CD4-positive, alpha-beta T cell treated with Interferon alpha-2 for 1 hour (primary cell): ENCODE measurements at regions not wholly inside any gene's neighbourhood (a gene's known extent, or its start where the extent isn't known, plus 50 kb on each side); places are given as distances from the start of the nearest gene placed in this dataset.

Experiments
- DNase-seq, 2 donors: peaks; one replicate each; pipeline ENCODE4 v3.0.0-alpha.2; 2020 to 2022

DNA sequence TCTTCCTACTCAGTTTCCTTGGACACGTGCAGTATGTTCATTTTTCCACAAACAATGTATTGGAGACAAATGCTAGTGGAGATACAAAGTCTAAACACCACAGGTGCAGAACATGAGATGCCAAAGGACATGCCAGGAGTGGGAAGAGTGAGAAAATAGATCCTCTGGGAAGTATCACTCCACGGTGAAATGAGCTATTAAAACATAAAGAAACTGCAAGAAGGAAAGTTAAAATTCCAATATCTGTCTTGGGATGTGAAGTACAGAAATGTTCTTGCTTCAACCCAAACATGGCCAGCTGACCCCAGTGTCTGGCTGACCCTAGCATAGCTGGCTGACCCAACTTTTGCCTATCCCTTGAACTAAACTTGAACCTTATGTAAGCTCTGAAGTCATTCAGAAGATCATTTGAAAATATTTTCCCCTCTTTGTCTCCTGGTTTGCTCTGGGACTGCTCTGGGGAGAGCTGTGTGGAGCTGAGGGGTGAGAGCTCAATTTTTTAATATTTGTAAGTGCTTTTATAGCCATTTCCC lies 59.5 kb downstream of the FZD1 start:
- no peak for DNase-seq

DNA sequence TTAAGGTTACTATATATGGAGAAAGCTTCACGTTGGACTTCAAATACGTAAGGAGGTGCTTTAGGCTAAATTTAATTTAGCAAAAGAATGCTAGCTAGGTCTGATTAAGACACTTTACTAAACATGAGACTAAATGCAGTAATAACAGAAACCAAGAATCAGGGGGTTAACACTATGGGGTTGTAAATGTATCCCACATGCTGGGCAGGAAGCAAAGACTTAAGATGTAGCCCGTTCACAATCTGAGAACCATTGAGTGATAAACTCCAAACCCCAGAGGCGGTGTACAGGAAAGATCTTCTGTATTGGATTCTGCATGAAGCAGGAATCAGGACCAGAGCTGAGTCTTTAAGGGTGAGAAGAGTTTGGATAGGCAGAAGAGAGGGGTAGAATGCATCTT lies 60.4 kb downstream of the FZD1 start:
- DNase-seq: no peak

DNA sequence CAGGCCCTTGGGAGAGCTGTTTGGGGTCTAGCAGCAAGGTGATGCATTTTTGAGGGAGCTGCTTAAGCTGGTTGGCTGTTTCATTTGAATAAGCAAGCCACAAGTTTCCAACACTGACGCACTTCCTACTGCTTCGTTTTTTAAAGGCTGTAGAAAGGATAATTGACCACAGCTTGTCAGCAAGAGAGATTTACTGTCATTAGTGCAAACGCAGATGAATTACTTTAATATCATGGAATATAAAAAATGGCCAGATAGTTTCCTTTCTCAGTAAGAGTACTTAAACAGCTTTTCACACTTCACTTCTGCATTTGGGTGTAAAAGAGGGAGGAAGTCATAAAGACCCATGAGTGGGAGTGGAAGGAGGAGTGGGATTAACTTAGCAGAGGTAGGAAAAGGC lies 61.5 kb downstream of the FZD1 start:
- DNase-seq: no peak

DNA sequence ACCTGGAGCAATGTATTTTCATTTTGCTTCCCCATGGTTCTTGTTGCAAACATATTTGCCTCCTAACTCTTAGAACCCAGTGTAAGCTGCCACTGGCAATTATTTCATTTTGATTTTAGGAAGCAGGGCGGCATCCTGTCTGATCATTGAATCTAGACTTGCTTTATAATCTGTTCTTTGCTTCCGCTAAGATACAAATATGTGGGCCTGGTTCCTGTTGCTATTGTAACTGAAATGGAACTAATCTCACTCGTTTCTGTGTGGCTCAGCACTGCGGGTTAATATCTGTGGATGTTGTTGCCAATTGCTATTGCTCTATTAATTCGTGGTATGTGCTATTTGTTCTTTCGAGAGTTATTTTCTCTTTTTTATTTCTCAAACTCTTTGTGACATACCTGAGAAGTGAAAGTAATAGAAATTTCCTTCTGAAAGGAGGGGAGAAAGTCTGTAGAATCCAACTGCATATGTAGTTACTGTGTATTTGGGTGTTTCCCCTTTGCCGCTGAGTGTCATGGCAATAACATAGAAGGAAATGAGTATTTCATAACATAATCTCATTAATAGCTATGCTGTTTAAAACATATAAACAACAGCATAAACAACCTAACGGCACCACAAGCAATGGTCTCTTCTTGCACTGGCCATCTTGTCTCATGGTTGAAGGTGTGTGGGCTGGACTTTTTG lies 62.4 kb downstream of the FZD1 start:
- DNase-seq: no peak

- DNase-seq: no peak
Observed at GRCh38 chr7:91327346-91327745, 63.1 kb downstream of the FZD1 start.

DNA sequence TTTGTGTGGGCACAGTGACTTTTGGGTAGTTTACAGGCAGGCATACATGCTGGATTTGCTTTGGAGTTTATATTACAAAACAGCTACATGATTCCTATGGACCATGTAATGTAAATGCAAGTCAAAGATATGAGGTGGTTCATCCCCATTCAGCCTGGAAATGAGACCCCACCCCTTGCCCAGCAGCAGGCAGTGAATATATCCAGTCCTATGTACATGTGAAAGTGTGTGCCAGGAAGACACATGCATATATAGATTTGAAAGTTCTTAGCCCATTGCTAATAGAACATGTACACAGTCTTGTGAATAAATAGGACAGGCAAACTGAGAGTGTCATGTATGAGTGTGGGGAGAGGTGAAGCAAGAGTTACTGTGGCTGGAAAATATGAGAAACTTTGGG lies 65.3 kb downstream of the FZD1 start:
- no peak for DNase-seq

DNA sequence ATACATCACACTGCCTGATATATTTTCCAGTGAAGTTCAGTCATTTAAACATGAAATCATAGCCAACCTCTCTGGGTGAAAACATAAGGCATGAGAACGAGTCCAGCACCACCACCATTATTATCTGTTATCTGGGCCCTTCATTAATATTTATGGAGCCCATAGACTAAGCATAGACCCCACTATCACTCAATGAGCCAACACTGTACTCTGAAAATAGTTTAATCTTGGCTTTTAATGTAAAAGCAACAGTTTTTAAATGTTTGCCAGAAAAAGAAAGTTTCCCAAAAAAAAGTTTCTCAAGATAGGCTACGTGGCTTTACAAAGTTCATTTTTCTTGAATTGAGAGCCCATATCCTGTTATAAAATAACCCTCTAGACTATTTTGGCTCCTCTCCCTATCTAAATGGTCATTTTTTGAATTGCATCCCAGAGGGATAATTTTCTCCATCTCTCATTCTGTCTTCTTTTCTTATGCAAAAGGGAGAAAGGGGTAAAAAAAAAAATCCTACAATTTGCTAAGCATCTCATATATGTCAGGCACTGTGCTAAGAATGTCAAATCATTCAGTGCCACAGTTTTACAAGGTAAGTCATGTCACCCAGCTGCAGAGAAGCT lies 66.1 kb downstream of the FZD1 start:
- DNase-seq: no peak

- no peak for DNase-seq
Observed at GRCh38 chr7:91330866-91331265, 66.6 kb downstream of the FZD1 start.

DNA sequence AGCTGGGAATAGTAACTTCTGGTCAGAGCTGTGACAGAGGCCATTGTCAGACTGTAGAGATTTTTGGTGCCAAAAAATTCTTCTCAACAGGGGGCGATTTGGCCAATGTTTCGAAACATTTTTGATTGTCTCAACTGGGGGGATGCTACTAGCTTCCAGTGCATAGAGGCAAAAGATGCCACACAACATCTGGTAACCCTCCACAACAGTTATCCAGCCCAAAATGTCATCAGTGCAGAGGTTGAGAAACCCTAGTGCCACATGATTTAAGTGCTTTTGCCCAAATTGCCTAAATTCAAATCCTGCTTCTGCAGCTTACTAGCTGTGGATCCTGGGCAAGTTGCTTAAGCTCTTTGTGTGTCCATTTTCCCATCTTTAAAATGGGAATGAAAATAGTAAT lies 71.9 kb downstream of the FZD1 start:
- DNase-seq: no peak

DNA sequence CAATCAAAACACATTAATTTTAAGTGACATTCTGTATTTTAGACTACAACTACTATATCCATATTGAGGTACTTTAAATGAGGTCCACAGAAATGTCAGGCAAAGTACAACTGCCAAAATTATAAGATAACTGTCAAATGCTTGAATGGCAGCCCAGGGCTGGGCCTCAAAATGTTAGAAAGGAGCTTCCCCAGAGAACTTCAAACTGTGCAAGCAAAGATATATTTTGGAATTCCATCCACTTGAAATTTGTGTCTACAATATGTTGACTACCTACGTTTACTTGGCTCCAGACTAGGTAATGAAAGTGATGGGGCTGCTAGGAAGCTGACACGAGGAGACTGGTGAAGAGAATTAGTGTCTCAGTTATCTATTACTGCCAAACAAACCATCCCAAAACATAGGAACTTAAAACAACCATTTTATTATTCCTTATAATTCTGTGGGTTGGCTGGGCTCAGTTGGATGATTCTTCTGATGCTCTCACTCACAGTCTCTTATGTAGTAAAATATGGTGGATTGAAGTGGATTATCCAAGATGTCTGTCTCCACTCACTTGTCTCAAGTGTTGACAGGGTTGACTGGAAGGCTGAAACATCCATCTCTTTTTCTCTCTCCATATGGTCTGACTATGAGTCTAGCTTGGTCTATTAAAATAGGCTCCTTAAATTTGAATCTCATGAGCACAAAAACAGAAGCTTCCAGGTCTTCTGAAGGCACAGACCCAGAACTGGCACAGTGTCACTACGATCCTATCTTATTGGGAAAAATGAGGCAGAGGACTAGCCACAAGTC lies 74.2 kb downstream of the FZD1 start:
- DNase-seq: no peak

DNA sequence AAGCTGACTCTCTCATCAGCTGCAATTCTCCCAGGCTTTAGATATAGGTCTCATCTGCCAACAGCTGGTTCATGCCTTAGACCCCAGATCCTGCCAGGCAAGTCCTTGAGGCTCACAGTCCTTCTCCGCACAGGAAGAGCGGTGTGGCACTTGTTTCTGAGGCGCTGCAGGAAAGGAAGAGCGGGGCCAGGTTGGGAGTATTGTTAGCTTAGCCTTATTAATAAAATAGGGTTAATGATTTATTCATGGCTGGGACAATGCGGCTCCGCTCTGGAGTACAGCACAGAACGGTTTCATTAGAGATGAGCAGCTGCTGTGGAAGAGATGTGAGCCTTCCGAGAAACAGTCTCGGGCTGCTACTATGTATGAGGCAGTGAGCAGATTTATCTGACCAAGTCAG lies 78.1 kb downstream of the FZD1 start:
- DNase-seq: no peak

- DNase-seq: no peak
Observed at GRCh38 chr7:91343420-91343960, 79.3 kb downstream of the FZD1 start.

DNA sequence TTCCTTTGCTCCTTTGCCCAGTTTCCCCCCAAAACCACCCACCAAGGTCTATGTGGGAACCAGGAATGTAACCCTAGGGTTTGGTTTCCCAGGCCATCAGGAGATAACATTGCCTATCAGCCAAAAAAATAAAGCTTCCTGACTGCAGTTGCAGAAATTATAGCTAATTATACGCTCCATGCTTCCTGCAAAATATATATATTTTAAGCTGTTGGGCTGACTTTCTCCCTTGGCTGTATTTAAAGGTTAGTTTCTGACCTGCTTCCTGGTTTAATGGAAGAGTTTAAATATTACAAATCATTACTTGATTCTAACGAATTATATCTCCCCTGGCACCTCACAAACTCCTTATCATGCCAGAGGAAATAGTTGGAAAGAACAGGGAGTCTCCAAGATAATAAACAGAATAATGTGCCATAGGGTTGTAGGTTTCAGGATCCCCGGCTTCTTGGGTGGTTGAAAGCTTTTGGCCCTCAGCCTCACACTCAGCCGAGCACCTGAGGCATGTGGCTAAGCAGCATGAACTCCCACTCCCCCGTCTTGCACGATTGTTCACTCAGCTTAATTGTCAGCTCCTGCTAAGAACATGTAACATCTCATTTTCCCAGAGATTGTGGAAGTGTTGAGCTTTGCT lies 79.9 kb downstream of the FZD1 start:
- no peak for DNase-seq

GRCh38 chr7:91344911-91345310 lies 80.7 kb downstream of the FZD1 start:
- no peak for DNase-seq

GRCh38 chr7:91345449-91345848 lies 81.2 kb downstream of the FZD1 start:
- no peak for DNase-seq

- DNase-seq: no peak
Observed at GRCh38 chr7:91346426-91346825, 82.2 kb downstream of the FZD1 start.

DNA sequence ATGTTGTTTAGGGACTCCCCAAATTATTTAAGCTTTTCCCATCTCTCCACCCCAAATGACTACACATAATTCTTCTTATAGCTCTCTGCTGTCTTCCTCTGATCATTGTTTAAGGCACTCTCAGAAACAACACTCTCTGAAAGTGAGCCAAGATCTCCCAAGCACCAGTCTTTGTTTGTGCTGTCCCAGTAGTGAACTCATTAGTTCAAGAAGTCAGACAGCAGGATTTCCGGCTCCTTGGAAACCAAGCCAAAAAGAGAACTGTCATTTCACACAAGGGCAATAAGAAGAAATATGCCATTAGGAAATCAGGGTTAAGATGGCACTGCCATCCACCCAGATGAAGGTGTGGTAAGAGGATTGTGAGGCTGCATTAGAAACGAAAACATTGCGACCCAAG lies 83.1 kb downstream of the FZD1 start:
- no peak for DNase-seq

DNA sequence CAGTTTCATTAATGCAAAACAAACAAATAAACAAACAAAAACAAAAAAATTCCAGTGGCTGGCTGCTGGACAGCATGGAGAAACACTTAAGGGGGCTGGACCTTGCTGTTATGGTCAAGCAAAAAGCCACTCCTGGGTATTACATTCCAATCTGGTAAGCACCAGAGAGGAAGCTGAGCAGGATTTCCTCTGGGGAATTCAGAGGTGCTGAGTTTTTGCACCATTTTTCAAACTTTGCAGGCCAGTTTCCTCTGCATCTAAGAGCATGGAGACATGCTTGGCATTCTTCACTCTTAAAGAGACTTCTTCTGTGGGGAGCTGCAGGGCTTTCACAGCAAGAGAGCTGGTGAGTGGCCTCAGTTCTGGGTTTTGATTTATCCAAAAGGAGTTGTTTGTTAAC lies 84.5 kb downstream of the FZD1 start:
- DNase-seq: no peak

DNA sequence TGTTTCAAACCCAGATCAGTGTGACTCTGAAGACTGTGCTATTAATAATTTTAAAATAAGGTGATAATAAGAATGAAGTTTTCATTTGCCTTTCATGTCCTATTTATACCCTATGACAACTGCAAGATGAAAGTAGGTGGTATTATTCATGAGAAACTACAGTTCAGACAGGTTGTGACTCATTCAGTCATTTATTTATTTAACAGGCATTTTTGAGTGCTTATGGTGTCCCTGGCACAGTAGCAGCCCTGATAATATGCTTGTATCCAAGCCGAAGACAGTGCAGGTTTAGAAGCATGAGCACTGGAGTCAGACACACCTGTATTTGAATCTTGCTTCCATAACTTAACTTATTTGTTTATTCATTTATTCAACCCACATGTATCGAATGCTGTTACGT lies 87.1 kb downstream of the FZD1 start:
- no peak for DNase-seq

- DNase-seq: no peak
Observed at GRCh38 chr7:91352091-91352490, 87.9 kb downstream of the FZD1 start.

DNA sequence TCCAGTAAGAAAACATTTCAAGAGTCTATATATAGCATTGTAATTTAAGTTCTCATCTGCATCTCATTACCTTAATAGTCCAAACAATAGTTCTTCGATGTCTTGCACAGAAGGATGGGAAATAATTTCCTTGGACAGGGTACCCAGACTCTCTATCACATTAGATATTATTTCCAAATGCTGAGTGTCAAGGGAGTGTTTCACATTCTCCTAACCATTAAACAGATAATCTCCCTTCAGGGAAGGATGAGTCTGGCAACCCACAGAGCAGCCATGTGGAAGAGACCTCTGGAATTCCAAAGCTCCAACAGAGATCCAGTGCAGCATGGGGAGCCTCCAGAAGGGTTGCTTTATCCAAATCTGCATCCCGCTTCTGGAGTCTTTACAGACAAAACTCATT lies 89.6 kb downstream of the FZD1 start:
- DNase-seq: no peak

GRCh38 chr7:91355695-91356435 lies 91.6 kb downstream of the FZD1 start:
- no peak for DNase-seq

GRCh38 chr7:91356915-91357314 lies 92.7 kb downstream of the FZD1 start:
- DNase-seq: no peak
